A549 (cell line): ENCODE measurements at regions not wholly inside any gene's neighbourhood (a gene's known extent, or its start where the extent isn't known, plus 50 kb on each side); places are given as distances from the start of the nearest gene placed in this dataset.

Source experiments
- ATAC-seq, 2 experiments: fragments of 200-7000 bp in 1 of 2; fragments of >200 bp in 1 of 2; cut with Nextera tagmentation in 1 of 2; cut with Tn5 transposase in 1 of 2; 3 replicates each; pipeline versions ENCODE4 v1.8.0 to v1.9.1; 2018 to 2020; ENCODE audit warnings: mild to moderate bottlenecking in 1 of 2, moderate library complexity in 1 of 2
- CTCF ChIA-PET: fragments of 300-600 bp; sonication (Branson Sonifier 250); formaldehyde crosslinking; extraction: SDS; loops from one replicate; lab custom pipeline; 2021; ENCODE audit warnings: antibody characterized with exemption, inconsistent platforms; lab: Yijun Ruan, JAX
- POLR2A ChIA-PET: fragments of 350-600 bp; formaldehyde crosslinking; extraction: SDS; loops from one replicate; lab custom pipeline; 2021; ENCODE audit warnings: antibody characterized with exemption, inconsistent platforms; lab: Yijun Ruan, JAX
- DNase-seq, 2 experiments: peaks; one replicate each; pipeline versions ENCODE4 v3.0.0 to v3.0.0-alpha.2; 2011 to 2016; ENCODE audit warnings: low read depth in 1 of 2, low spot score in 1 of 2
- FAIRE-seq: peaks from 2 replicates; lab custom pipeline; 2011; peaks lifted over from hg19 to GRCh38; lab: Jason Lieb, UNC
- H3K27ac ChIP-seq, 2 experiments: fragments of >200 bp; sonication (Bioruptor Twin); formaldehyde crosslinking; 3 replicates each; pipeline ENCODE4 v1.5.1; 2016 to 2017
- H3K4me1 ChIP-seq: fragments of >200 bp; sonication (Bioruptor Twin); formaldehyde crosslinking; 3 replicates; pipeline ENCODE4 v1.6.1; 2016
- H3K4me2 ChIP-seq: fragments of >200 bp; sonication (Bioruptor Twin); formaldehyde crosslinking; 3 replicates; pipeline ENCODE4 v1.6.1; 2016
- H3K4me3 ChIP-seq: fragments of >200 bp; sonication (Bioruptor Twin); formaldehyde crosslinking; 3 replicates; pipeline ENCODE4 v1.5.1; 2016
- H3K9me3 ChIP-seq: fragments of >200 bp; sonication (Bioruptor Twin); formaldehyde crosslinking; 3 replicates; pipeline ENCODE4 v1.6.1; 2016
- CHD2 ChIP-seq: fragments of 150-350 bp; IDR thresholded peaks from 2 replicates; pipeline ENCODE4 v1.6.1; 2014; ENCODE audit warnings: low read length; ENCODE audit not compliant: partially characterized antibody
- CHD4 ChIP-seq: fragments of 200-600 bp; sonication (generic); IDR thresholded peaks from 2 replicates; pipeline ENCODE4 v1.6.1; 2016; ENCODE audit warnings: antibody characterized with exemption, mild to moderate bottlenecking, borderline replicate concordance
- CTCF ChIP-seq: fragments of >200 bp; sonication (Bioruptor Twin); formaldehyde crosslinking; IDR thresholded peaks from 3 replicates; pipeline ENCODE4 v1.5.1; 2016
- EHMT2 ChIP-seq: fragments of 200-600 bp; sonication (generic); IDR thresholded peaks from 2 replicates; pipeline ENCODE4 v1.6.1; 2016; ENCODE audit warnings: antibody characterized with exemption, low read depth, mild to moderate bottlenecking, moderate library complexity
- GATA3 ChIP-seq: IDR thresholded peaks from 2 replicates; pipeline ENCODE4 v1.6.1; 2012; ENCODE audit warnings: borderline replicate concordance
- HOXB5 ChIP-seq: fragments of 250-450 bp; sonication (Bioruptor Pico); IDR thresholded peaks from 2 replicates; pipeline ENCODE4 v1.5.0; 2020; ENCODE audit warnings: mild to moderate bottlenecking, moderate library complexity
- KDM1A ChIP-seq: fragments of 200-600 bp; sonication (generic); IDR thresholded peaks from 2 replicates; pipeline ENCODE4 v1.6.1; 2016; ENCODE audit warnings: low read depth, mild to moderate bottlenecking
- MAX ChIP-seq: IDR thresholded peaks from 2 replicates; pipeline ENCODE4 v1.6.1; 2012
- MYC ChIP-seq: IDR thresholded peaks from 2 replicates; pipeline ENCODE4 v1.6.1; 2012; ENCODE audit warnings: mild to moderate bottlenecking, inconsistent platforms, low read length, improper control_type of control experiment, borderline replicate concordance
- NFE2L2 ChIP-seq: fragments of 150-350 bp; conservative IDR thresholded peaks from 2 replicates; pipeline ENCODE4 v1.6.1; 2014; ENCODE audit warnings: low read length
- NPAS2 ChIP-seq: fragments of 250-450 bp; sonication (Bioruptor Pico); IDR thresholded peaks from 2 replicates; pipeline ENCODE4 v1.8.0; 2022; ENCODE audit warnings: mild to moderate bottlenecking, moderate library complexity, borderline replicate concordance
- PHF8 ChIP-seq: fragments of 200-600 bp; sonication (generic); IDR thresholded peaks from 2 replicates; pipeline ENCODE4 v1.6.1; 2016; ENCODE audit warnings: low read depth, mild to moderate bottlenecking, antibody characterized with exemption, moderate library complexity, borderline replicate concordance
- RAD21 ChIP-seq, 2 experiments: fragments of >200 bp in 1 of 2; sonication (Bioruptor Twin) in 1 of 2; formaldehyde crosslinking in 1 of 2; IDR thresholded peaks in 1 of 2; conservative IDR thresholded peaks in 1 of 2; 2 replicates in 1 of 2; 3 replicates in 1 of 2; pipeline ENCODE4 v1.6.1; 2012 to 2018; ENCODE audit warnings: inconsistent platforms in 1 of 2
- RARB ChIP-seq: fragments of 250-450 bp; sonication (Bioruptor Pico); IDR thresholded peaks from 2 replicates; pipeline ENCODE4 v1.8.0; 2021; ENCODE audit warnings: mild to moderate bottlenecking, moderate library complexity
- SREBF2 ChIP-seq: fragments of 450-650 bp; IDR thresholded peaks from 2 replicates; pipeline ENCODE4 v1.6.1; 2014; ENCODE audit warnings: mild to moderate bottlenecking, moderate library complexity
- TFCP2L1 ChIP-seq: fragments of 250-450 bp; sonication (Bioruptor Pico); IDR thresholded peaks from 2 replicates; pipeline ENCODE4 v1.5.0; 2021; ENCODE audit warnings: mild to moderate bottlenecking
- ZFP36 ChIP-seq: fragments of 450-650 bp; IDR thresholded peaks from 2 replicates; pipeline ENCODE4 v1.6.1; 2014; ENCODE audit warnings: borderline replicate concordance; ENCODE audit not compliant: partially characterized antibody
- ZSCAN20 ChIP-seq: fragments of 250-450 bp; sonication (Bioruptor Pico); IDR thresholded peaks from 2 replicates; pipeline ENCODE4 v1.8.0; 2022; ENCODE audit warnings: mild to moderate bottlenecking, moderate library complexity
- WGBS: methylation state at CpG from one replicate; pipeline ENCODE4 v1.1.6; 2017; ENCODE audit errors: missing lambda C conversion rate; 5-methylcytosine and 5-hydroxymethylcytosine counted together
- TF ChIP-seq, protein P1 (sequence below): fragments of 250-450 bp; sonication (Bioruptor Pico); IDR thresholded peaks from 2 replicates; pipeline ENCODE4 v1.5.0; 2020; ENCODE audit warnings: low read depth, mild to moderate bottlenecking, moderate library complexity
- TF ChIP-seq, protein P2 (sequence below): fragments of 200-600 bp; sonication (generic); IDR thresholded peaks from 2 replicates; pipeline ENCODE4 v1.6.1; 2016; ENCODE audit warnings: antibody characterized with exemption, mild to moderate bottlenecking, moderate library complexity

GRCh38 chrX:42485601-42486000 lies 292.4 kb downstream of the PPP1R2C start:
- H3K9me3 ChIP-seq: no peaks in the 10 kb centered on the region
- TF ChIP-seq ZFP36 (no peak), SREBF2 (no peak), RAD21 (conservative IDR thresholded peaks at IDR 0.05 in 1 of 2, IDR thresholded peaks at IDR 0.05 in 1 of 2) (no peak), CHD2 (no peak), GATA3 (no peak), ZSCAN20 (no peak), KDM1A (no peak), NFE2L2 (no peak), RARB (CRISPR knock-in tag) (no peak), CHD4 (no peak), PHF8 (no peak)
- TF ChIP-seq, protein P1, sequence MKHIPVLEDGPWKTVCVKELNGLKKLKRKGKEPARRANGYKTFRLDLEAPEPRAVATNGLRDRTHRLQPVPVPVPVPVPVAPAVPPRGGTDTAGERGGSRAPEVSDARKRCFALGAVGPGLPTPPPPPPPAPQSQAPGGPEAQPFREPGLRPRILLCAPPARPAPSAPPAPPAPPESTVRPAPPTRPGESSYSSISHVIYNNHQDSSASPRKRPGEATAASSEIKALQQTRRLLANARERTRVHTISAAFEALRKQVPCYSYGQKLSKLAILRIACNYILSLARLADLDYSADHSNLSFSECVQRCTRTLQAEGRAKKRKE: no peak
- ChIA-PET CTCF (no interaction called here), POLR2A (no interaction called here)
- WGBS: 7% methylated on average over 2 of the region's 2 CpGs
- no peak for DNase-seq
- H3K4me2 ChIP-seq: no peak overlapping the region
- no peak for FAIRE-seq
- ATAC-seq: no peak
- H3K27ac ChIP-seq: no peak overlapping the region
- H3K4me1 ChIP-seq: no peaks in the 10 kb centered on the region
- no peak overlapping the region for H3K4me3 ChIP-seq

- Histone ChIP-seq H3K4me2 (no peak overlapping the region), H3K4me1 (no peaks in the 10 kb centered on the region), H3K27ac (no peak overlapping the region), H3K4me3 (no peak overlapping the region), H3K9me3 (no peaks in the 10 kb centered on the region)
- TF ChIP-seq NPAS2 (CRISPR knock-in tag): no peak
- no peak for TF ChIP-seq CHD4
- TF ChIP-seq MYC: no peak
- TF ChIP-seq SREBF2: no peak
- no peak for TF ChIP-seq KDM1A
- no peak for TF ChIP-seq MAX
- TF ChIP-seq CHD2: no peak
- TF ChIP-seq TFCP2L1 (CRISPR knock-in tag): no peak
- TF ChIP-seq CTCF: no peak
- no peak for TF ChIP-seq PHF8
- no peak for TF ChIP-seq NFE2L2
- TF ChIP-seq HOXB5: no peak
- no peak for TF ChIP-seq EHMT2
- TF ChIP-seq, protein P2, sequence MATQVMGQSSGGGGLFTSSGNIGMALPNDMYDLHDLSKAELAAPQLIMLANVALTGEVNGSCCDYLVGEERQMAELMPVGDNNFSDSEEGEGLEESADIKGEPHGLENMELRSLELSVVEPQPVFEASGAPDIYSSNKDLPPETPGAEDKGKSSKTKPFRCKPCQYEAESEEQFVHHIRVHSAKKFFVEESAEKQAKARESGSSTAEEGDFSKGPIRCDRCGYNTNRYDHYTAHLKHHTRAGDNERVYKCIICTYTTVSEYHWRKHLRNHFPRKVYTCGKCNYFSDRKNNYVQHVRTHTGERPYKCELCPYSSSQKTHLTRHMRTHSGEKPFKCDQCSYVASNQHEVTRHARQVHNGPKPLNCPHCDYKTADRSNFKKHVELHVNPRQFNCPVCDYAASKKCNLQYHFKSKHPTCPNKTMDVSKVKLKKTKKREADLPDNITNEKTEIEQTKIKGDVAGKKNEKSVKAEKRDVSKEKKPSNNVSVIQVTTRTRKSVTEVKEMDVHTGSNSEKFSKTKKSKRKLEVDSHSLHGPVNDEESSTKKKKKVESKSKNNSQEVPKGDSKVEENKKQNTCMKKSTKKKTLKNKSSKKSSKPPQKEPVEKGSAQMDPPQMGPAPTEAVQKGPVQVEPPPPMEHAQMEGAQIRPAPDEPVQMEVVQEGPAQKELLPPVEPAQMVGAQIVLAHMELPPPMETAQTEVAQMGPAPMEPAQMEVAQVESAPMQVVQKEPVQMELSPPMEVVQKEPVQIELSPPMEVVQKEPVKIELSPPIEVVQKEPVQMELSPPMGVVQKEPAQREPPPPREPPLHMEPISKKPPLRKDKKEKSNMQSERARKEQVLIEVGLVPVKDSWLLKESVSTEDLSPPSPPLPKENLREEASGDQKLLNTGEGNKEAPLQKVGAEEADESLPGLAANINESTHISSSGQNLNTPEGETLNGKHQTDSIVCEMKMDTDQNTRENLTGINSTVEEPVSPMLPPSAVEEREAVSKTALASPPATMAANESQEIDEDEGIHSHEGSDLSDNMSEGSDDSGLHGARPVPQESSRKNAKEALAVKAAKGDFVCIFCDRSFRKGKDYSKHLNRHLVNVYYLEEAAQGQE: no peak
- FAIRE-seq (no peak), DNase-seq (no peak), ATAC-seq (no peak)
- ChIA-PET POLR2A (no interaction called here), CTCF (no interaction called here)
- WGBS: 63% methylated on average over 1 of the region's 1 CpG
These were observed 293.7 kb downstream of the PPP1R2C start for GRCh38 chrX:42484233-42484632.
